Body of pancreas (tissue), 4 donors: ENCODE measurements at regions not wholly inside any gene's neighbourhood (a gene's known extent, or its start where the extent isn't known, plus 50 kb on each side); places are given as distances from the start of the nearest gene placed in this dataset.

Experiments used
- ATAC-seq: fragments of 150-250 bp; one replicate; pipeline ENCODE4 v1.9.1; 2016
- DNase-seq, 4 donors: peaks; one replicate each; pipeline ENCODE4 v3.0.0-alpha.2; 2019
- H3K27ac ChIP-seq, 4 donors: fragments of 200-600 bp; sonication (generic); 1 replicate in 3 of 4; 2 replicates in 1 of 4; pipeline versions ENCODE4 v1.5.1 to v1.6.1; 2016 to 2019; ENCODE audit warnings: mild to moderate bottlenecking in 1 of 4, mixed read lengths in 1 of 4, moderate library complexity in 1 of 4
- H3K27me3 ChIP-seq, 2 donors: fragments of 200-600 bp; sonication (generic); one replicate each; pipeline ENCODE4 v1.6.0; 2016; ENCODE audit warnings: mild to moderate bottlenecking in 1 of 2
- H3K36me3 ChIP-seq, 2 donors: fragments of 200-600 bp; sonication (generic); replicated peaks in 1 of 2; 2 replicates each; pipeline ENCODE4 v1.5.1; 2016; ENCODE audit warnings: low read depth in 2 of 2; ENCODE audit not compliant: insufficient read depth in 1 of 2
- H3K4me1 ChIP-seq: fragments of 200-600 bp; sonication (generic); one replicate; pipeline ENCODE4 v1.6.0; 2016
- H3K4me3 ChIP-seq, 2 donors: fragments of 200-600 bp; sonication (generic); 1 replicate in 1 of 2; 2 replicates in 1 of 2; pipeline ENCODE4 v1.5.1; 2016 to 2019
- H3K9me3 ChIP-seq, 3 donors: fragments of 200-600 bp; sonication (generic); 1 replicate in 2 of 3; 2 replicates in 1 of 3; pipeline ENCODE4 v1.5.1; 2016
- POLR2A ChIP-seq, 3 donors: fragments of 450-650 bp; IDR thresholded peaks; one replicate each; pipeline ENCODE4 v1.6.1; 2016; ENCODE audit warnings: antibody characterized with exemption in 3 of 3, mild to moderate bottlenecking in 2 of 3
- WGBS, 2 donors: methylation state at CpG; one replicate each; pipeline ENCODE4 v1.1.5; 2017; 5-methylcytosine and 5-hydroxymethylcytosine counted together
- intact Hi-C: fragments of 100-400 bp; cut with DNase I; formaldehyde crosslinking; loops from one replicate; pipeline ENCODE4 v1.15.1; 2023
- TF ChIP-seq, protein P1 (sequence below), 7 experiments: fragments of 450-650 bp in 4 of 7; fragments of 200-600 bp in 3 of 7; sonication (generic) in 3 of 7; IDR thresholded peaks; one replicate each; pipeline ENCODE4 v1.5.1; 2016 to 2019; ENCODE audit warnings: antibody characterized with exemption in 7 of 7

DNA sequence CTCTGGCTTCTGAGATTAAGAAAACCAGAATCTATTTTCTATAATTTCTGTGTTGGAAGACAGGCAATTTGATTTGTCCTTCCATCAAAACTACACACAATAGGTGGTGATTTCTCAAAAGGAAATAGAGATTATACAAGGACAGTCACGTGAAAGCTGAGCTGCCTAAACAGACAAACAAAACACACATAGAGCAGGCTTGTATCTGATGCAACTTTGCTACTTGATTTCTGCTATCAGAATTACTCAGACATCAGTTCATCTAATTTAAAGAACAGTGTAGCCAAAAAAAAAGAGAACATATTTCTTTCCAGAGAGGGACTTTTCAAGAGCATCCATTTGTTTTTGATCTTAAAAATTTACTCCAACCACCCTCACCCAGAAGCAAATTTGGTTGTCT is 2128.3 kb upstream of the C9orf72 start:
- Histone ChIP-seq H3K4me1 (no peaks in the 10 kb centered on the region), H3K27ac (no peak overlapping the region), H3K27me3 (no peaks in the 10 kb centered on the region), H3K9me3 (no peaks in the 10 kb centered on the region), H3K4me3 (no peak overlapping the region), H3K36me3 (no peaks in the 10 kb centered on the region)
- intact Hi-C loops: no loop called here
- DNase-seq (no peak), ATAC-seq (no peak)
- WGBS, 2 donors: 28 to 39% methylated on average over 1 of the region's 1 CpG
- no peak for TF ChIP-seq POLR2A (IDR thresholded peaks at IDR 0.05)
- TF ChIP-seq, protein P1, sequence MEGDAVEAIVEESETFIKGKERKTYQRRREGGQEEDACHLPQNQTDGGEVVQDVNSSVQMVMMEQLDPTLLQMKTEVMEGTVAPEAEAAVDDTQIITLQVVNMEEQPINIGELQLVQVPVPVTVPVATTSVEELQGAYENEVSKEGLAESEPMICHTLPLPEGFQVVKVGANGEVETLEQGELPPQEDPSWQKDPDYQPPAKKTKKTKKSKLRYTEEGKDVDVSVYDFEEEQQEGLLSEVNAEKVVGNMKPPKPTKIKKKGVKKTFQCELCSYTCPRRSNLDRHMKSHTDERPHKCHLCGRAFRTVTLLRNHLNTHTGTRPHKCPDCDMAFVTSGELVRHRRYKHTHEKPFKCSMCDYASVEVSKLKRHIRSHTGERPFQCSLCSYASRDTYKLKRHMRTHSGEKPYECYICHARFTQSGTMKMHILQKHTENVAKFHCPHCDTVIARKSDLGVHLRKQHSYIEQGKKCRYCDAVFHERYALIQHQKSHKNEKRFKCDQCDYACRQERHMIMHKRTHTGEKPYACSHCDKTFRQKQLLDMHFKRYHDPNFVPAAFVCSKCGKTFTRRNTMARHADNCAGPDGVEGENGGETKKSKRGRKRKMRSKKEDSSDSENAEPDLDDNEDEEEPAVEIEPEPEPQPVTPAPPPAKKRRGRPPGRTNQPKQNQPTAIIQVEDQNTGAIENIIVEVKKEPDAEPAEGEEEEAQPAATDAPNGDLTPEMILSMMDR (IDR thresholded peaks at IDR 0.05): no peak

DNA sequence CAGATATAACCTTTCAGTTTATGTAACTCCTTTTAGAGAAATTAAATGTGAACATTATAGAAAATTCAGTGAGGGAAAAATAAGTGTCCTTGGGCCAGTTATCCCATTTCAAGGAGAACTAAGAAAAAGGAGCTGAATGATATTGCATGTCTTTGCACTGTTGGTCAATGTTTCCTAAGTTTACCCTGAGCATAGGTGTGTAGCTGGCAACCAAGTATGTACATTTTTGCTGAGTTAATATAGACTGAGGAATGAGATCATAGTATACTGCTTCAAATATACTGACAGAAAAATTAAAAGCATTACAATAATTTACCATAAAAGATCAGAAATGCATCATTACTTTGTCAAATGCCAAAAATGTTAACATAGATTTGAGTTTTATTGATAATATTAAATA is 2128.7 kb upstream of the C9orf72 start:
- Histone ChIP-seq H3K36me3 (no peaks in the 10 kb centered on the region), H3K27ac (no peak overlapping the region), H3K27me3 (no peaks in the 10 kb centered on the region), H3K4me3 (no peak overlapping the region), H3K9me3 (no peaks in the 10 kb centered on the region), H3K4me1 (no peaks in the 10 kb centered on the region)
- ATAC-seq: no peak
- intact Hi-C loops: no loop called here
- DNase-seq: no peak
- TF ChIP-seq POLR2A (IDR thresholded peaks at IDR 0.05): no peak
- TF ChIP-seq, protein P1 (IDR thresholded peaks at IDR 0.05): no peak

DNA sequence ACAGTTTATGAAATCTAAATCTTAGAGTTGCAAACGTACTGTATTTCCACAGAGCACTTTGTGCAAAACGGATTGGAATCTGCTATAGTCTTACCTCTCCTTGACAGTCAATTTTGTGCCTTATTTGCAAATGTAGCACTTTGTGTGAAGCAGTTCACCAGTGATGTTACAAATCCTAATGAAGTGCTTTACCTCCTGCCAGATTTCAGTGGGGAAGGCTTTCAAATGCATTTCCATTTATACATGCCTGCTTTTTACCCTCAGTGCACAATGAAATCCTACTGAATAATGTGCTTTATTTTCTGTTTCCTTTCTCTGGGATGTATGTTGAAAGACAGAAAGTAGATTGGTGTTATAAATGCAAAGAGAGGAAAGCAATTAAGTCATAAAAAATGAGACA is 2141.6 kb upstream of the C9orf72 start:
- Histone ChIP-seq H3K4me1 (no peaks in the 10 kb centered on the region), H3K4me3 (no peak overlapping the region), H3K27me3 (no peaks in the 10 kb centered on the region), H3K36me3 (no peaks in the 10 kb centered on the region), H3K27ac (no peak overlapping the region), H3K9me3 (no peaks in the 10 kb centered on the region)
- DNase-seq (no peak), ATAC-seq (no peak)
- WGBS, 2 donors: 26 to 28% methylated on average over 2 of the region's 2 CpGs
- TF ChIP-seq, protein P1 (IDR thresholded peaks at IDR 0.05): no peak
- TF ChIP-seq POLR2A (IDR thresholded peaks at IDR 0.05): no peak
- intact Hi-C loops: no loop called here

DNA sequence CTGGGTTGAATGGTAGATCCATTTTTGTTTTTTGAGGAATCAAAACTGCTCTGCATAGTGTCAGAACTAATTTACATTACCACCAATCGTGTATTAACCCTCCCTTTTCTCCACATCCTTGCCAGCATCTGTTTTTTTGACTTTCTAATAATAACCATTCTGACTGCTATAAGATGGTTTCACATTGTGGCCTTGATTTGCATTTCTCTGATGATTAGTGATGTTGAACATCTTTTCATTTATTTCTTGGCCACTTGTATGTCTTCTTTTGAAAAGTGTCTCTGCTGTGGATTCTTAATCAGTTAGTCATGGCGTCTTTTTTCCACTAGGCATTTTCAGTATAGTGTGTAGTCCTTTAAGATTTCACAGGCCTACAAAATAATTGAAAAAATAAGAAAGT is 2144.3 kb upstream of the C9orf72 start:
- 57 to 60% methylated on average over 2 of the region's 2 CpGs for WGBS, 2 donors
- H3K9me3 ChIP-seq: no peaks in the 10 kb centered on the region
- no peaks in the 10 kb centered on the region for H3K27me3 ChIP-seq
- no peaks in the 10 kb centered on the region for H3K36me3 ChIP-seq
- no peak for DNase-seq
- H3K27ac ChIP-seq: no peak overlapping the region
- no peak for ATAC-seq
- intact Hi-C loops: no loop called here
- TF ChIP-seq, protein P1 (IDR thresholded peaks at IDR 0.05): no peak
- no peak for TF ChIP-seq POLR2A (IDR thresholded peaks at IDR 0.05)
- H3K4me1 ChIP-seq: no peaks in the 10 kb centered on the region
- no peak overlapping the region for H3K4me3 ChIP-seq

DNA sequence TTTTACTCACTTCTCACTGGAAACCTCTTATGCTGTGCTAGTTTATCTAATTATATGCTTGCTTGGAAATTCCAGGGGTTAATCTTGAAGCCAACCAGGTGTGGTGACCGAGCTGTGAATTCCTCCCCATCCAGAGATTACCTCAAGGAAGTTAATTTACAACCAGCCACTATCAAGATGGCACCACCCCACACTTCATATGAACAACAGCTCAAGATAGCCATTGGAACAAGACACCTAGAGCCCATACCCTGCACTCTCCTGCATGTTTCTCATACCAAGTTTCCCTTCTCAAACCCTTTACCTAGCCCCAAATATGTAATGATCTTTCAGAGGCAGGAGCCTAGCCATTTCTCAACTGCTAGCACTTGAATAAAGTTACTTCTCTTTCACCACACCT is 2156.9 kb upstream of the C9orf72 start:
- Histone ChIP-seq H3K36me3 (no peaks in the 10 kb centered on the region), H3K27ac (no peak overlapping the region), H3K9me3 (no peaks in the 10 kb centered on the region), H3K4me3 (no peak overlapping the region), H3K27me3 (no peaks in the 10 kb centered on the region), H3K4me1 (no peaks in the 10 kb centered on the region)
- TF ChIP-seq POLR2A (IDR thresholded peaks at IDR 0.05): no peak
- TF ChIP-seq, protein P1 (IDR thresholded peaks at IDR 0.05): no peak
- DNase-seq (no peak), ATAC-seq (no peak)
- 9% methylated on average over 1 of the region's 1 CpG for WGBS, 2 donors
- intact Hi-C loops: no loop called here
